ENCODE measurements at regions not wholly inside any gene's neighbourhood (a gene's known extent, or its start where the extent isn't known, plus 50 kb on each side); places are given as distances from the start of the nearest gene placed in this dataset.

DNA sequence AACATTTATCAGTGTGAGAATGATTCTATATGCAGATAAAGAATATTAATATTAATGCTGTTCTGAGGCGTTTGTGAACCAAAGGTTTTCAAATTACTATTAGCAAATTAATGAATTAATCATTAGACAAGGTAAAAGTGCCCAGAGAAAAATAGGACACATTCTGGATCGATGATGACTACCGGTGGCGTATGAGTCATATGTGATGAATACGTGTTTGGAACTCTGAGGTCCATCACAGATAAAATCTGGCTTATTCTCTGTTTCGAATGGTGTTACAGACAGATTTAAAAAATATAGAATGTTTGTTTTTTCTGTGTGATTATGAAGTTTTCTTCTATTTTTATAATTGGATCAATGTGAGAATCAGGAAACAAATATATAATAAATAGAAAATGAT is 79.2 kb upstream of the RTL1 start:
- TF ChIP-seq EZH2phosphoT487 (IDR thresholded peaks at IDR 0.05; ENCODE audit: insufficient read depth, low read depth) (no peak), EZH2 (IDR thresholded peaks at IDR 0.05; ENCODE audit: insufficient read depth, poor library complexity, severe bottlenecking) (no peak)
